CD8-positive, alpha-beta memory T cell (primary cell): ENCODE measurements at regions not wholly inside any gene's neighbourhood (a gene's known extent, or its start where the extent isn't known, plus 50 kb on each side); places are given as distances from the start of the nearest gene placed in this dataset.
A peak's percentile ranks its signal among the peaks of the same experiment; 100 is the strongest.

ENCODE experiments used
- CTCF ChIA-PET: fragments of 350-600 bp; sonication (Branson Sonifier 250); formaldehyde crosslinking; loops from one replicate; lab custom pipeline; 2021; ENCODE audit warnings: antibody characterized with exemption; lab: Charles Lee
- POLR2A ChIA-PET: fragments of 350-600 bp; sonication (Branson Sonifier 250); formaldehyde crosslinking; loops from one replicate; lab custom pipeline; 2021; ENCODE audit warnings: antibody characterized with exemption; lab: Charles Lee
- DNase-seq, 5 donors: peaks; one replicate each; pipeline versions ENCODE4 v3.0.0 to v3.0.0-alpha.2; 2020 to 2022; ENCODE audit warnings: mixed read lengths in 1 of 5
- H3K27ac ChIP-seq: one replicate; pipeline ENCODE4 v1.7.0; 2013; ENCODE audit warnings: low read depth, mild to moderate bottlenecking, low read length, moderate library complexity
- H3K27me3 ChIP-seq: 2 replicates; pipeline ENCODE4 v1.7.0; 2013; ENCODE audit warnings: low read length, mild to moderate bottlenecking; ENCODE audit not compliant: insufficient read depth, poor library complexity, severe bottlenecking
- H3K36me3 ChIP-seq: 2 replicates; pipeline ENCODE4 v1.7.0; 2013; ENCODE audit warnings: mild to moderate bottlenecking, low read length, moderate library complexity; ENCODE audit not compliant: insufficient read depth
- H3K4me1 ChIP-seq: 2 replicates; pipeline ENCODE4 v1.7.0; 2013; ENCODE audit warnings: mild to moderate bottlenecking, low read length, moderate library complexity; ENCODE audit not compliant: insufficient read depth
- H3K4me3 ChIP-seq: 2 replicates; pipeline ENCODE4 v1.7.0; 2013; ENCODE audit warnings: mild to moderate bottlenecking, low read length
- H3K9me3 ChIP-seq: 2 replicates; pipeline ENCODE4 v1.7.0; 2013; ENCODE audit warnings: mild to moderate bottlenecking, low read length
- H3K27ac Mint-ChIP-seq, 8 donors: one replicate each; pipeline ENCODE4 v1.8.0; 2020 to 2021; ENCODE audit warnings: mixed read lengths in 8 of 8, mild to moderate bottlenecking in 6 of 8, inconsistent platforms in 3 of 8, moderate library complexity in 3 of 8
- H3K27me3 Mint-ChIP-seq, 2 donors: one replicate each; pipeline ENCODE4 v1.8.0; 2020 to 2021; ENCODE audit warnings: mixed read lengths in 2 of 2, mild to moderate bottlenecking in 1 of 2, moderate library complexity in 1 of 2
- H3K36me3 Mint-ChIP-seq, 3 donors: one replicate each; pipeline ENCODE4 v1.8.0; 2020 to 2021; ENCODE audit warnings: mixed read lengths in 3 of 3, inconsistent platforms in 1 of 3, mild to moderate bottlenecking in 1 of 3
- H3K4me1 Mint-ChIP-seq, 3 donors: one replicate each; pipeline ENCODE4 v1.8.0; 2020 to 2021; ENCODE audit warnings: mixed read lengths in 3 of 3, inconsistent platforms in 1 of 3, mild to moderate bottlenecking in 1 of 3
- H3K4me3 Mint-ChIP-seq, 7 donors: one replicate each; pipeline ENCODE4 v1.8.0; 2020 to 2021; ENCODE audit warnings: mixed read lengths in 7 of 7, mild to moderate bottlenecking in 6 of 7, moderate library complexity in 4 of 7, inconsistent platforms in 2 of 7
- H3K9me3 Mint-ChIP-seq, 5 donors: one replicate each; pipeline ENCODE4 v1.8.0; 2020 to 2022; ENCODE audit warnings: mixed read lengths in 5 of 5, mild to moderate bottlenecking in 3 of 5, moderate library complexity in 2 of 5, inconsistent platforms in 1 of 5

- no peak overlapping the region for H3K4me3 Mint-ChIP-seq
- H3K36me3 ChIP-seq: peaks cover 5% of the 10 kb centered on the region
- H3K4me1 Mint-ChIP-seq: no peaks in the 10 kb centered on the region
- H3K27ac ChIP-seq: no peak overlapping the region
- ChIA-PET CTCF (no interaction called here), POLR2A (no interaction called here)
- peaks cover 21 to 63% (median 33%) of the 10 kb centered on the region in 3 donors for H3K36me3 Mint-ChIP-seq
- H3K27me3 Mint-ChIP-seq: no peaks in the 10 kb centered on the region
- DNase-seq: no peak
- peak overlapping the region in 1 of 8 donors; percentile 13 for H3K27ac Mint-ChIP-seq
- H3K9me3 Mint-ChIP-seq: no peaks in the 10 kb centered on the region
- H3K4me1 ChIP-seq: peaks cover 5% of the 10 kb centered on the region
- no peaks in the 10 kb centered on the region for H3K27me3 ChIP-seq
- no peak overlapping the region for H3K4me3 ChIP-seq
- H3K9me3 ChIP-seq: no peaks in the 10 kb centered on the region
These were observed 241.8 kb upstream of the RGS6 start for GRCh38 chr14:71690478-71690877.

DNA sequence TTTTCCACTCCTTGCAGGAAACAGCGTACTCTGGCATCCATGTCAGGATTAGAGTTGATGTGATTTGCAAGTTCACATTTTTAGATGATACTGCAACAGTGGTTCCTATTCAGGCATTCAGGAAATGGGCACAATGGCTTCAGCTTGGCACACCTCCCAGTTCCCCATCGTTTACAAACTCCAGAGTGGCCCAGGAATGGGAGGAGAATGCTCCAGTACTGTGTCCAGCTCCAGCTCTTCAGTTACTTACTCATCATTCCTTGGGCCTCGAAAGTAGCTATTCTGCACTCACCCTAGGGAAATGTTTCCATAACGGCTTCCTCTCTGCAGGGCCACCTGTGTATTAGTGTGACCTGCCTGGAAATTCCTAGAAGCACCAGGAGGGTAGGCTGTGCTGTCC, 239.7 kb upstream of the RGS6 start:
- H3K9me3 ChIP-seq: no peaks in the 10 kb centered on the region
- no peaks in the 10 kb centered on the region for H3K27me3 ChIP-seq
- Mint-ChIP-seq H3K4me3 (no peak overlapping the region), H3K9me3 (no peaks in the 10 kb centered on the region), H3K27ac (peak overlapping the region in 1 of 8 donors; percentile 57), H3K27me3 (no peaks in the 10 kb centered on the region), H3K4me1 (peaks cover 0 to 8% (median 3%) of the 10 kb centered on the region in 3 donors), H3K36me3 (peaks cover 21 to 55% (median 25%) of the 10 kb centered on the region in 3 donors)
- H3K27ac ChIP-seq: no peak overlapping the region
- POLR2A ChIA-PET: no interaction called here
- peaks cover 5% of the 10 kb centered on the region for H3K4me1 ChIP-seq
- no peak overlapping the region for H3K4me3 ChIP-seq
- CTCF ChIA-PET: no interaction called here
- H3K36me3 ChIP-seq: no peaks in the 10 kb centered on the region
- no peak for DNase-seq

- POLR2A ChIA-PET: no interaction called here
- CTCF ChIA-PET: no interaction called here
- peaks cover 3 to 14% (median 9%) of the 10 kb centered on the region in 3 donors for H3K4me1 Mint-ChIP-seq
- Histone ChIP-seq H3K9me3 (no peaks in the 10 kb centered on the region), H3K4me1 (peaks cover 5% of the 10 kb centered on the region), H3K27me3 (no peaks in the 10 kb centered on the region), H3K4me3 (no peak overlapping the region), H3K27ac (no peak overlapping the region), H3K36me3 (no peaks in the 10 kb centered on the region)
- peak overlapping the region in 1 of 8 donors; percentile 60 for H3K27ac Mint-ChIP-seq
- H3K9me3 Mint-ChIP-seq: no peaks in the 10 kb centered on the region
- H3K4me3 Mint-ChIP-seq: no peak overlapping the region
- DNase-seq: peak in 1 of 5 donors; percentile 11
- H3K36me3 Mint-ChIP-seq: peaks cover 21 to 49% (median 25%) of the 10 kb centered on the region in 3 donors
- no peaks in the 10 kb centered on the region for H3K27me3 Mint-ChIP-seq
These were observed 238.8 kb upstream of the RGS6 start for GRCh38 chr14:71693381-71693780.

DNA sequence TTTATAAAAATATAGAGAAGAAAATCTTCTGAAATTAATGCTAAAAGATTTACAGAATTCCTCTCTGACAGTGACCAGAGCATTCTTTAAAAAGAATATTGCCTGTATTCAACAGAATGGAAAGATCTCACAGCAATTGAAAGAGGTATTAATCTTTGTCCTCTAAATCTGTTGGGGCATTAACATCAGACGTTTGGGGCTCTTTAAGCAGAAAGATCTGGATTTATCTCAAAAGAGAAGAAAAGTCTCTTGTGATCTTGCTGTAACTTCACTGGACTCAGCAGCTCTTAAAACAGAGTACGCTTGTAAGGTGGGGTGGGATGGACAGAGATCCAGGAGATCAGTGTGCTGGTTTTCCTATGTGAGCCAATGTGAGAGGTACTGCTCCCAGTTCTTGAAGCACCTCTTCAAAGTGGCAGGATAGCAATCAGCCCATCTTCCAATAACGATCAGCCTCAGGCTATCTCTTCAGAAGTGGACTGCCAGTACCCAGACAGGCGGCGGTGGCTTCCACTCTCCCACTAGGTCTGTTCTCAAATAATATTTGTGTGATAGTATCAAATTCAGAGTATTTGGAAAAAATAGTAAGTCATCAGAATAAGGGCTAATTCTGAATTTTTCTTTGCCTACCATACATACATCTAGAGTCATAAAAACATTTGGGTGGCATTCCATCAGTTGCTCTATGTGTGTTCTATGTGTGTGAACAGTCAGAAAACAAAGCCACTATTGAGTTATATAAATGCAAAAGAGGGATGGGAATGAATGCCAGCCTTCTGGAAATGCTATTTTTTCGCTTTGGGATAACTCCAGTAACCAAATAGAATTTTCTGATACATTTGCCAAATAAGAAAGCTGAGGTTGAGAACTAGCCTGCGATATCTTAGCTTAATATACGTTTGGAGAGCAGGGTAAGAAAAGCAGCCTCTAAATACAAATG, 237.4 kb upstream of the RGS6 start:
- Histone ChIP-seq H3K4me3 (no peak overlapping the region), H3K36me3 (no peaks in the 10 kb centered on the region), H3K4me1 (peaks cover 5% of the 10 kb centered on the region), H3K27me3 (no peaks in the 10 kb centered on the region), H3K27ac (no peak overlapping the region), H3K9me3 (no peaks in the 10 kb centered on the region)
- H3K4me3 Mint-ChIP-seq: no peak overlapping the region
- CTCF ChIA-PET: no interaction called here
- peaks cover 28 to 51% (median 30%) of the 10 kb centered on the region in 3 donors for H3K36me3 Mint-ChIP-seq
- H3K27me3 Mint-ChIP-seq: no peaks in the 10 kb centered on the region
- POLR2A ChIA-PET: no interaction called here
- H3K27ac Mint-ChIP-seq: peak overlapping the region in 1 of 8 donors; percentile 68
- no peak for DNase-seq
- no peaks in the 10 kb centered on the region for H3K9me3 Mint-ChIP-seq
- H3K4me1 Mint-ChIP-seq: peaks cover 3 to 14% (median 9%) of the 10 kb centered on the region in 3 donors

GRCh38 chr14:71695611-71696350, 236.4 kb upstream of the RGS6 start:
- CTCF ChIA-PET: no interaction called here
- peaks cover 3 to 15% (median 13%) of the 10 kb centered on the region in 3 donors for H3K4me1 Mint-ChIP-seq
- H3K27me3 Mint-ChIP-seq: no peaks in the 10 kb centered on the region

DNA sequence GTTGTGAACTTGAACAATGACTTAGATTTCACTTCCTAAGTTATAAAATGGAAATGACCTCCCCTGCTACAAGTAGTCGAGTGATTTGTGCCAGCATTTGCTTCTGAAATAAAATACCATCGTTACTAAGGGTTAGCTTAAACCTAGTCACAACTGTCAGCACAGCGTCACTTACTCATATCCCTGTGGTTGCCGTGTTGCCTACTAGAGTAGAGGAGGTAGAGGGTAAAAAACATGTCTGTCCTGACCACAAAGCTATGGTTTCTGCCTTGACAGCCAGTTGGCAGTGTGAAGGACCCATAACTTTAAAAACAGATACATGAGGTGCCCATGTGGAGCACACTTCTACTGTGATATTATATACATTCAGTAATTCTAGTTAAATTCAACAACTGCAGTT, 234.2 kb upstream of the RGS6 start:
- no peak overlapping the region for H3K4me3 Mint-ChIP-seq
- H3K27me3 Mint-ChIP-seq: no peaks in the 10 kb centered on the region
- H3K9me3 Mint-ChIP-seq: no peaks in the 10 kb centered on the region
- Histone ChIP-seq H3K27me3 (no peaks in the 10 kb centered on the region), H3K36me3 (no peaks in the 10 kb centered on the region), H3K27ac (no peak overlapping the region), H3K9me3 (no peaks in the 10 kb centered on the region), H3K4me1 (peaks cover 3% of the 10 kb centered on the region), H3K4me3 (no peak overlapping the region)
- H3K4me1 Mint-ChIP-seq: peaks cover 6 to 18% (median 15%) of the 10 kb centered on the region in 3 donors
- ChIA-PET POLR2A (interaction anchor here (0.5 kb wide), 1 partner anchor 99 kb away, joined by 4 read pairs; no protein-coding TSS in a partner anchor), CTCF (no interaction called here)
- DNase-seq: peak in 1 of 5 donors; percentile 7
- H3K27ac Mint-ChIP-seq: peak overlapping the region in 6 of 8 donors; percentile 22 to 86 (median 63)
- H3K36me3 Mint-ChIP-seq: peaks cover 19 to 48% (median 32%) of the 10 kb centered on the region in 3 donors

More at GRCh38 chr14:71695611-71696350, 236.4 kb upstream of the RGS6 start:
- no peaks in the 10 kb centered on the region for H3K9me3 Mint-ChIP-seq
- POLR2A ChIA-PET: no interaction called here
- DNase-seq: no peak
- H3K27me3 ChIP-seq: no peaks in the 10 kb centered on the region
- no peak overlapping the region for H3K4me3 ChIP-seq
- H3K9me3 ChIP-seq: no peaks in the 10 kb centered on the region
- peak overlapping the region in 4 of 8 donors; percentile 16 to 68 (median 42) for H3K27ac Mint-ChIP-seq
- H3K36me3 ChIP-seq: no peaks in the 10 kb centered on the region
- H3K36me3 Mint-ChIP-seq: peaks cover 26 to 45% (median 28%) of the 10 kb centered on the region in 3 donors
- H3K27ac ChIP-seq: no peak overlapping the region
- no peak overlapping the region for H3K4me3 Mint-ChIP-seq
- peaks cover 5% of the 10 kb centered on the region for H3K4me1 ChIP-seq

DNA sequence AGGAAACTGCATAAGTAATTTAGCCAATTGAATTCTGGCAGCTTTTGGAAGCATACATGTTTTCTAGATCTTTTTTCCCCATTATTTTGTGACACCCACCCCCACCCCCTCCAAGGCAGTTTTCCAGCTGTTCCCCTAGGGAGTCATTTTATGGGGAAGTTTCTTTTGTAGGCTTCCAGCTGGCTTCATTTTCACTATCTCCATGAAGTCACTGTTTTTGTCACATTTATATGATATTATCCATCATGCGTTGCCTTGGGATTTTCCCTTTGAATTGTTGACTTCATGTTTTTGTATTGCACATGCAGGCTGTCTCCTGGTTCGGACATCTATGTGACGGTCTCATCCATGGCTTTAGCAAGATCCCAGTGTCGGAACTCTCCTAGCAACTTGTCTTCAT, 233.6 kb upstream of the RGS6 start:
- CTCF ChIA-PET: no interaction called here
- H3K27ac ChIP-seq: no peak overlapping the region
- no peak overlapping the region for H3K4me3 Mint-ChIP-seq
- H3K27me3 ChIP-seq: no peaks in the 10 kb centered on the region
- DNase-seq: no peak
- no peaks in the 10 kb centered on the region for H3K9me3 ChIP-seq
- peaks cover 6 to 18% (median 15%) of the 10 kb centered on the region in 3 donors for H3K4me1 Mint-ChIP-seq
- H3K27me3 Mint-ChIP-seq: no peaks in the 10 kb centered on the region
- peaks cover 21 to 53% (median 34%) of the 10 kb centered on the region in 3 donors for H3K36me3 Mint-ChIP-seq
- POLR2A ChIA-PET: no interaction called here
- no peak overlapping the region for H3K4me3 ChIP-seq
- H3K27ac Mint-ChIP-seq: peak overlapping the region in 3 of 8 donors; percentile 6 to 18 (median 8)
- no peaks in the 10 kb centered on the region for H3K9me3 Mint-ChIP-seq
- H3K4me1 ChIP-seq: no peaks in the 10 kb centered on the region
- no peaks in the 10 kb centered on the region for H3K36me3 ChIP-seq
